GM19043 (cell line): ENCODE measurements at regions not wholly inside any gene's neighbourhood (a gene's known extent, or its start where the extent isn't known, plus 50 kb on each side); places are given as distances from the start of the nearest gene placed in this dataset.

ENCODE experiments used
- ATAC-seq: cut with Tn5 transposase; IDR thresholded peaks from one replicate; pipeline ENCODE4 v1.9.1; 2021; ENCODE audit warnings: low read depth; ENCODE audit not compliant: unreplicated experiment

DNA sequence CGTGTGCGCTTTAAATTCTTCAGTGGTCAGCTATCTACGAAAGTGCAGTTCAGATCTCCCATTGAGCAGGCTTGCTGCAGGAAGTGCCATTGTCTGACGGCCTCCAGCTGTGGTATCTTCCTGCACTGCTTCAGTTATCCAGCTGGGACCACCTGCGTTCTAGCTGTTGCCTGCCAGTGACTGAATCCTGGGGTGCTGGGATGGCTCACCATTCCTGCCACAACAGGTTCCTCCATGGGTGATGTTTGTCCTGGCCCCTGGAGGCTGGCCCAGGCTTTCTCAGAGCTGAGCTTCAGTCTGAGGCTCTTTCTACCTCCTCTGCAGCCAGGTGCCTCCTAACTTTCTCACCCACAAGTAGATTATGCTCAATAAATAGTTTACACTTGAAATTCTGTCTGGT lies 498.5 kb upstream of the HS6ST1 start:
- no peak for ATAC-seq

DNA sequence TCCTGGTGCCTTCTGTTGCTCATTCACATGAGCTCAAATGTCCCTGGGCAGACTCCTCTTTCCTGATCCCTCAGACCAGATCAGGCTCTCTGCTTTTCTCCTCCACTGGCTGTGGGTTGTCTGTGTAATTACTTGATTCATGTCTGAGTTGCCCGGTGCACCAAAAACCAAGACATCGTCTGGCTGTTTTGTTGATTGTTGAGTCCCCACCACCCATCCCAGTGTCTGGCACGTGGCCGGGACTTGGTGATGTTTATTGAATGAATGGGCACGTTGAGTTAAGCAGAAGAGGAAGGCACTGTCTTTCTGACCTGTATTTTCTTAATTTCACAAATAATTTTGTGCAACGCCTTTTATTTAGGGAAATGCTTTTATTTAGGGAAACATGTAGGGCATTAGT lies 499.1 kb upstream of the HS6ST1 start:
- ATAC-seq, result no peak

DNA sequence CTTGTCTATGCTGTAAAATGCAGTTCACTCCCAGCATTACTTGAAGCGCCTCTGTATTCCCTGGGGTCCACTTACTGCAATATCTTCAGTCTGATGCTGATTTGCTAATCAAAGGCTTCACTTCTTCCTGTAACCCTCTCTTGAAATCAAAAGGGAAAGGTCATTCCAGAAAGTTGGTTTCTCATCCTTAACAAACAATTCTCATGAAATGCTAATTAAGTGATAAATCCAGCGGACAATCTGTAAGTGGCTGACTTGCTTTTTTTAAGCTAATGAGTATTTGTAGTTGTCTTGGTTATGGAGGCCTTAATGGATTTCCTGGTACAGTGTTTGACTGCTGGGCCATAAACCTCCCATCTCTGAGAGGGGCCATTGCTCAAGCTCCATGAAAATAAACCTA lies 499.6 kb upstream of the HS6ST1 start:
- no peak for ATAC-seq

DNA sequence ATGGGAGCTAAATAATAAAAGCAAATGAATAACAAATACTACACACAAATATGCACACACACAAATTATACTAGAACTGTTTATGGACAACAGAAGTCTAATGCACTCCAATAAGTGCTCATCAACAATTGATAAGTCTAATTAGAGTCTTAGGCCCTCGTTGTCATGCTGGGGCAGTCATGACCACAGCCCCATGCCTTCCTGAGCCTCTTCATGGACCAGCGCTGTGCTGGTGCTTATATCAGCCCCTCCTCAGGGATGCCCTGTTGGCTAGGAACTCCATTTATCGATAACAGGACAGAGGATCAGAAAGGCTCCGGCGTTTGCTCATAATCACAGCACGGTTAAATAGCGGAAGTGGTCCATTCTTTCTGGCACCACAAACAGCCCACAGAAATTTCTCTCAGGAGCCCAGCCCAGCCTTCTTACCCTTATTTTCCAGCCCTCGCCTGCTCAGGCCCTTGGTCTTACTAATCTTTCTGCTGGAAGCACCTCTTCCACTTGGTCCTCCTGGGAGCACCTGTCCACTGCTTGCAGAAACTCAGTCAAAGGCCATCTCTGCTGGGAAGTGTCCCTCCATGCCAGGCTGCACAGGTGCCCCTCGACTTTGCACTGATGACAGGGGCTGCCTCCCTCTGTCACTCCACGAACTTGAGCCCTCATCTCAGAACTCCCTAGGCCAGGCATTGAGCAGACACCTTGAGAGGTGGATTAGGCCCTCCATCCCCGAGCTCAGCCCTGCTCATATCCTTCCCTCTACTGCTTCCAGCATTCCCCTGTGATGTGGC lies 500.2 kb upstream of the HS6ST1 start:
- no peak for ATAC-seq

DNA sequence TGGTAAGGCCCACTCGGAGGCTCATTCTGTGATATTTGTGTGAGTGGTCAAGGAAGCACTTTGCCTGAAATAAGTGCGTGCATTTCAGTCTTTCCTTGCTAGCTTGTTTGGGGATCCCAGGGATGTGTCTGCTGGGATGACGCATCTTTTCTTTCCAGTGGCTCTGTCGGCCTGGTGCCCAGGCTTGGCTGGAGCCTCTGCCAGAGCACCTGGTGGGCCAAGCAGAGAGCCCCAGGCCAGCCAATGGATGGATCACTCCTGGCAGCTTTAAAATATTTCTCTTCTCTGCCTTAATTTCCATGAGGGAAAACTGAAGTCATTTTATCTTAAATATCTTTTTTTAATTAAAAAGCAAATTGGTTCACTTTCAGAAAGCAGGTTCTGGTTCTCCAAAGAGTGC lies 501.8 kb upstream of the HS6ST1 start:
- ATAC-seq, result no peak

DNA sequence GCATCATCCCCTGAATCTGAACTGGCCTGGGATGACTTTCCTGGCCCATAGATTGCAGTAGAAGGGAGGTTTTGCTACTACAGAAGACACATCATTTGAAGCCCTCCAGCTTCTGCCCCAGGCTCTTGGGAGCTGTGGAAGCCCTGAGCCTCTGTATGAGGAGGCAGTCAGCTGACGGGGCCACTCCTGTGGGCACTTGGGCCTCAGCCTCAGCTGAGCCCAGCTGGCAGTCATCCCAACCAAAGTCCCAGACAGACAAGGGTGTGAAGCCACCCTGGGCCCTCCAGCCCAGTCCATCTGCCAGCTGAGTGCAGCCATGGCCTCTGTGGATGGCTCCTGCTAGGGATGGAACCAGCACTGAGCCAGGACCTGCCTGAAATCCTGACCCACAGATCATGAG lies 502.3 kb upstream of the HS6ST1 start:
- ATAC-seq, result no peak

DNA sequence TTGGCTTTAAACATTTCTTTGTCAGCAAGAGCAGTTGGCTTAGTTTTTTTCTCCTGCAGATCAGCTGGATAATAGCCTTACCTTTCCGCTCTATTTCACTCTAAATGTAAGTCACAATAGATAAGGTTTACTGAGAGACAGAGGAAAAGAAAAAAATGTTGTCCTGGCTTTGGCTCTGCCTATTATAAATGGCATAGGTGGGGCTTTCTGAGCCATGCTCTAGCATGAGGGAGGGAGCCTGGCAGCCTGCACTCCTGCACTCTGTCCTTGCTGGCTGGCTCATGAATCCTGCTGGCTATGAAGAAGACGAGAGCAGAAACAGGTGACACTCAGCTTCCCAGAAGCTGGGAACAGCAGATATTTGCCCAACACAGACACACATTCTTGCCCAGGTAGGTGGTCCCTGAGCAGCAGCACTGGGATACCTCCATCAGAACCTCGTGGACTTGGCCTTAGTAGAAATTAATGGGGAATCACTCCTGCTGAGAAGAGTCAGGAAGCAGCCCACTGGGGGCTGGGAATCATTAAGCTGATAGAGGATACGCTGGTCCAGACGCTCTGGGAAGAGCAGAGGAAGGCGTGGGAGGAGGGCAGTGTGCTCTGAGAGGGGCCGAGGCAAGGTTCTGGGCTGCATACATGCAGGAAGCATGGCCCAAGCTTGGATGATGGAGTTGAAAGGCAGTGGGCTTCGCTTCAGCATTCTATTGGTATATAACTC lies 514.4 kb upstream of the HS6ST1 start:
- no peak for ATAC-seq

DNA sequence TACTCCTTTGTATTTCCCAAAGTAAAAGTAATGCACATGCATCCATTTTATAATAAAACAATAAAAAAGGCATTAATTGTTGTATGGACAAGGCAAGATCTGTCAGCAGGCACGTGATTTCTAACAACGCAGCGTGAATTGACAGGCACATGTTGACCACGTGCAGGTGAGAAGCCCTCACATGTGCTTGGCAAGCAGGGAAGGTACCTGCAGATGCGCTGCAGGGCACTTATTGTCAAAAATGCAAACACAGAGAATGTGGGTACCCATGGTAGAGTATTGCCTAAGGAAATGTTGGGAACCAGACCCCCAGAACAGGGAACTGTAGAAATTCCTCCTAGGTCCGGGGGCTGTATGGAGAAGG lies 515.0 kb upstream of the HS6ST1 start:
- no peak for ATAC-seq

DNA sequence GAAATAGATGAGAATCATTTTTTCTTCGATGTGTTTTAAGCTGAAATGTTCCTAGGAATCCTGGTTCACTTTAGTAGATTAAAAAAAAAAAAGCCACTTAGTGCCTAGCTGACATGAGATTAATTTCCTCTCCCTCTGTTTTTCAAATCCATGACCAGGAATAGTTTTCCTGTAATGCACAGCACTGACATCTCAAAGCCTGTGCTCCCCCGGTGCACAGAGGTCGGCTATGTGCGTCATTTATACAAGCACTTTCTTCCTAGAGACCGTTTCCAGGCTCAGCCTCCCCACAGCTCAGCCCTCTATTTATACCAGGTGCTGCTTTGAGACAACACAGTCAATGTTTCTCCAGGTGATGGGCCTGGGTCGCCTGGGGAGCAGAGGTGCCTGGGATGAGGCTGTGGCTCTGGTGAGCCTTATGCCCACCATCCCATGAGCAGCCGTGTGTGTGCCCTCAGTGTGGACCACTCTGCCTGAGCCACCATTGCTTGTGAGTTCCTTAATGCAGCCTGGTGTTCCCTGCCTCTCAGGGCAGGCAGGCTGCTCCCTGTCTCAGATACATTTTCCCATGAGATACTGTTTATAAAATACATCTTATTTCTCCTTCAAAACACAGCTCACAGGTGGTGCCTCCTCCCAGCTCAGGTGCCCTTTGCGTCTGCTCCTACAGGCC lies 515.7 kb upstream of the HS6ST1 start:
- ATAC-seq, result no peak

DNA sequence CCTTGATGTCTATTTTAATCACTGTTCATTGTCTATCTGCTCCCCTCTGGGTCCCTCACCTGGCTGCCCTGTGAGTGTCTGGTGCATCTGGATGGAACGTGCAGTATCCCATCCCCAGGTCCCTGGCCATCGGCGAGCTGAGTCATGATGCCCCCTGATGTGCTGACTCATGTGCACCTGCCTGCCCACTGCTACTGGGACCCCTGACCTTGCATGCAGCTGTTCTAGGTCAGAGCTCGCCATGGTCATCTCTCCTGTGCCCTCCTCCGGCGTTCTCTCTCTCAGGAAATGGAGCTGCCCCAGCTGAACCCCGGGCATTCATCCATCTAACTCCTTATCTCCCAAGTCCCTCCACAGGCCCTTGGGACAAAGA lies 516.2 kb upstream of the HS6ST1 start:
- ATAC-seq, result no peak

DNA sequence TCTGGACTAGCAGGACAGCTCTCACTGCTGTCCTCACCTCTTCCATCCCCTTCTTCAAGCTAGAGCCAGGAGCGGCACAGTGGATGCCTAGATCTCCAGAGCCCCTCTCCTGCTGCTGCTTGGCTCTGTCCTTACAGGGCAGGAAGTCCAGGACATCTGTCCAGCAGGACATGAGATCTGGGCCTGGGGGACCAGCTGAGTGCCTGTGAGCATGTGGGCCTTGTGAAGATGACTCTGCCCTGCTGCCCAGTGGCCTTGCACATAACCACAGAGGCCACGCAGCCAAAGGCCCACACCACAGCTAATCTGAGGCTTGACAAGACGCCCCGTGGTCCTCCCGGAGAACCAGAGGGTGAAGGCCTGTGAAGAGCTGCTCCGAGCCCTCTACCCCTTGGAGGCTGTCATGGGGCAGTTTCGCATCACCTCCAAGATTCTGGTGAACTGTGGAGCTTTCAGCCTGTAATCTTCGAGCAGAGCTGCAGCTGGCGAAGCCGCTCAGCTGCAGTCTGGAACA lies 516.7 kb upstream of the HS6ST1 start:
- ATAC-seq, result no peak

DNA sequence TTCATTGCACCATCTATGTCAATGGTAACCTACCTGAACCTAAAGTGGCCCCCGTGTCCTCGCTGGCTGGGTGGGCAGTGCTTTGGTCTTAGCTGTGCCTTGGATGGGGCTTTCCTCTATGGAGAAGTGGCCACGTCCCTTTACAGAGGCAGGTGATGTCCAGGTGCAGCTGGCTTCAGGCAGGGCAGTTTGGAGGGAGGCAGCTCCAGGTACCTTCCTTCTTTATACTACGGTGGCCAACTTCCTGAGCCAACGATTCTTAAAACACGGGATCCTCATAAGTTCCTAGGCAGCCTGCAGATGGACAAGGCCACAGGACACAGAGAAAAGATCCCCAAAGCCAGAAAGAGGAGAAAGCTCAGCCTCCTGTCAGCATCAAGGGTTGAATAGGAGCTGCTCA lies 517.3 kb upstream of the HS6ST1 start:
- no peak for ATAC-seq

DNA sequence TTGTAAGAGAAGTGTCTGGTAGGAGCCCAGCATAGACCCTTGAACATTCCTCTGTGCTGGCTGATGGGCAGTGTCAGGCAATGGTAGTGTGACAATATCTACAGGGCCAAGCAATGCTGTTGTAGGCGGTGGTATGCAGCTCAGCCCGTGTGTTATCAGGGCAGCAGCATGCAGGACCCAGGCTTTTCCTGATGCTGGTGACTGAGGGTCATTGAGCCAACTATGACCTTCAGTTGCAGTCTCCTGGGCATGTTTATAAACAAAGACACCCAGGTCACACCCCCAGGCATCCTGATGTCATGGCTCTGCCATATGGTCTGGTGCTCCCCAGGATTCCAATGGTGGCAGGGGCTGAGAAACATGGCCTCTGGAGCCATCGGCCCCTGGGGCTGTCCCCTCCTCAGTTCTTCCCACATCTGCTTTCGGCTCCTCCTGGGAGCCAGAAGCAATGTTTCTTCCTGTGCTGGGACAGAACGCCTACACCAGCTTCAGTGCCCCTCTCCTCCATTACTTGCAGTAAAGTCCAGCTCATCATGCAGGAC lies 518.0 kb upstream of the HS6ST1 start:
- no peak for ATAC-seq

DNA sequence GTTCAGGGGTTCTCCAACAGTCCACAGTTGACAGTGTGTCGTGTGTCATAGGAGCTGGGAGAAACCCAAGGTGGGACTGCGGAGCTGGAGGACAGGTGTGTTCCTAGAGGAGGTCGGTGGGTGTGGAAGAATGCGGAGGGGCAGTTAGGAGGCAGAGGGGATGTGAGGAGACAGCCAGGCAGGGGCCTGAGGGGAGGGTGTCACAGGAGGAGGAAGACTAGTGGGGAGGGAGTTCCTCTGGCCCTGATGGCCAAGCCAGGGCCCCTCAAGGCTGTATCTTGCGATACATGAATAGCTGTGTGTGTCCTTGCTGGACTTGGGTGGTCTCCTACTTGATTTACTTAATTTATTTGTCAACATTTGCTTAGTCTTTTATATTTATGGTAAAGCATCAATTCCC lies 519.6 kb upstream of the HS6ST1 start:
- no peak for ATAC-seq

DNA sequence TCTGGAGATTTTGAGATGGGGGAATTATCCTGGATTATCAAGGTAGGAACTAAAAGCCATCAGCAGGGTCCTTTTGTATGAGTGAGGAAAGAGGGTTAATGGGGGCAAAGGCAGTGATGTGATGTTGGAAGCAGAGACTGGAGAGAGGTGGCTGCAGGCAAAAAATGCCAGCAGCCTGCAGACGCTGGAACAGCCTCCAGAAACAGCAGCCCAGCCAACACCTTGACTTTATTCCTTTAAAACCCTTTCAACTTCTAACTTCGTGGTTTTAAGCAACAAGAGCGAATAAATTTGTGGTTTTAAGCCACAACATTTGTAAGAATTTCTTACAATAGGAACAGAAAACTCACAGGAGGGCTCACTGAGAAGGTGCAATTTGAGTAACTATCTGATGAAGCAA lies 523.1 kb upstream of the HS6ST1 start:
- ATAC-seq, result no peak

DNA sequence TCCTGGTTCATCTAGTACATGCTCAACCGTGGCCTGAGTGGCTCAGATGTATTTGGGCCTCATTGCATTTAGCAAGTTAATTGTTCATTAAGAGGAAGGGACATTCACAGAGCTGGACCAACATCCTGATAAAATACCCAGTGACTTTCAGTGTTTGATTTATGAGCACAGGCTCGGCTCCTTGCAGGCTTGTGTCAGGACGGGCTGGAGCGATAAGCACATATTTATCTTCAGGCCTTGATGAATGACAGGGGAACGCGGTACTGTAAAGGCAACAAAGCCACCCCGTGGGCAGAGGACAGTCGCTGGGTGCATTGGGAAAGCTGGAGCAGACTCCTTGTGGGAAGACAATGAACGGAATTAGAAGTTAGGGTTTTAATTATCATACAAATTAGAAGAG lies 548.6 kb upstream of the HS6ST1 start:
- ATAC-seq, result no peak

DNA sequence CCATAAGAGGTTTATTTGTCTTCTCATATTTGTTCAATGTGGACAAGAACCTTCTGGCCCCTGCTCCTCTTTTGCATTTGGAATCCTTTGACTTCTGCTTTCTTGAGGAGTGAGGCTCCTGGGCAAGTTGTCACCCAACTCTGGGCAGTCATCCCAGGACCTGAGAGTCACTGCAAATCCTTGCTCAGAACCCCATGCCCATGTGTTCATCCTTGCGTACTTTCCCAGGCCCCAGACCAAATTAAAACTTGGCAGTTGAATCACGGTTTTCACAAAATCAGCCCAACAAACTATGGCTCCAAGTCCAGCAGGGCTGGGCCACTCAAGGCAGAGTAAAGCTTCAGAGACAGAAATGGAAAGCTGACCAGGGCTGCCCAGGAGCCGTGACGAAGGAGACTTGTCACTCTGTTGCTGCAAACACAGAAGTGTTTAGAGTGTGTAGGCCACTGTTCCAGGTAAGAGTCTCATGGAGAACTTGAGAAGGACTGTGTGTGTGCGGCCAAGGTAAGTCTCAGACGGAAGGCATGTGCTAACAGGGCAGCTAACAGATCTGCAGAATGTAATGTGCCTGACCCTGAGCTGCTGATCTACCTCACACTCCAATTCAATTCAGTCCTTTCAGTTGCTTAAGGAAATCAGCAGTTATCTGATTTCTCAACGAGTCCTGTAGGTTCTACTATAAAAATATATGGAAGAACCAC lies 549.4 kb upstream of the HS6ST1 start:
- ATAC-seq, result no peak

DNA sequence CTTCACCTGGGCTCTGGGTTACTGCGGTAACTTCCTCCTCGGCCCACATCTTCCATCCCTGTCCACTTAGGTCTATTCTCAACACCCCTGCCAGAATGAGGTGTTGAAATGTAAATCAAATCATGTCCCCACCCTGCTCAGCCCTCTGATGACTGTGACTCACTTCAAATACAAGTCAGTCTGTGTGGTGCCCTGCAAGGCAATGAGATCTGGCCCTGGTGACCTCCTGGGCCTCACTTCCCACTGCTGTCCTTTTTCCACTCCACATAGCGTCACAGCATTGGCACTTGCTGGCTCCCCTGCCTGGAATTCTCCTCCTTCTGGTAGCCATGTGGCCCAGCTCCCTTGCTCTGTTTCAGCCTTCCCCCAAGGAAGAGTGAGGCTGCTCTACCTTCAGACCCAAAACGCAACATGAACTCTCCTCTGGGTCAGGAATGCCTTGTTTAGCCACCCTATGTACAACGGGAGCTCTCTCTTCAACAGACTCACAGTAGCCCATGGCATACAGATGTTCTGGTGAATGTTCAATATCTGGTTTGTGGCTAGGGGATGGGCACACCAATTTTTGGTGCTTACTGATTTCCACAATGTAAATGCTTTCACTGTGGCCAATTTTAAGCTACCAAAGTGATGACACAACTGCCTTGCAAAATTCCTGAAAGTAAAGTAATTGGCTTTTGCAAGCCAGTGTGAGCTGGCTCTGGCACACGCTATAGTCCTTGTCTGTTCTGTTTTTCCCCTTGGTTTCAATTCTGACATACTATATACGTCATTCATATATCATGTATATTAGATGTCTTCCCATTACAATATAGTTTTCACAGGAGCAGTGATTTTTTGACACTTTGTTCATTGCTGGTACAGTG lies 550.3 kb upstream of the HS6ST1 start:
- ATAC-seq, result no peak

DNA sequence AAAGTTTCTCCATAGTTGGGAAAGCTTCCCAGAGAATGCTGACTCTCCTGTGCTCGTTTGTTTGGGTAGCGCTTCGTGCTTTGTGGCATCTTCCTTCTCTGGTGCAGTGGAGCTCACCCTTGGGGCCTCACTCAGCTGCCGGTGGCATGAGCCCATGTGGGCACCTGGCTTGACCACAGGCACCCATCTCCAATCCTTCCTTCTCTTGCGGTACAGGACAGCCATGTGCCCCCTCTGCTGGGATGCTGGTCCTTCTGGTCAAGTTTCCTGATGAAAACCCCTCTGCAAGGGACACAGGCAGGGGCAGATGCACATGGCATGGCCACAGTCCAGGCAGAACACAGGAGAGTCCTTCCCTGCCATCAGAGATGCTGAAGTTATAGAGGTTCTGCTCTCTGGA lies 555.9 kb upstream of the HS6ST1 start:
- no peak for ATAC-seq
